ENCODE measurements at regions not wholly inside any gene's neighbourhood (a gene's known extent, or its start where the extent isn't known, plus 50 kb on each side); places are given as distances from the start of the nearest gene placed in this dataset.
"Not testable (repeated sequence)": the region's sequence is repeated elsewhere in the genome, so short reads cannot be mapped to it uniquely, and the experiment has no call there.

DNA sequence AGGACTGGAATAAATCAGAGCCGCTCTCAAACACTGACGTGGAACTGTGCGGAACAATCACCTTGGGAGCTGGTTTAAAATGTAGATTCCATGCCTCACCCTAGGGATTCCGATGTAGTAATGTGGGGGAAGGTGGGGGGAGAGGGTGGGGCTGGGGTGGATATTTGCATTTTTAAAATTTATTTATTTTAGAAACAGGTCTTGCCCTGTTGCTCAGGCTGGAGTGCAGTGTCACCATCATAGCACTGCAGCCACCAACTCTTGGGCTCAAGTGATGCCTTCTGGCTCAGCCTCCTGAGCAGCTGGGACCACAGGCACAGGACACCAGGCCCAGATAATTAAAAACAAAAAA lies 101.9 kb upstream of the SEC22B start:
- H3K36me3 ChIP-seq (ENCODE audit: control insufficient read depth in 2 of 2, insufficient read depth in 2 of 2, low read length in 1 of 2); H3K4me2 ChIP-seq (ENCODE audit: control insufficient read depth, insufficient read depth); H3K27me3 ChIP-seq (replicated peaks in 1 of 2; ENCODE audit: control insufficient read depth in 2 of 2, insufficient read depth in 2 of 2, low read length in 1 of 2); POLR2A ChIA-PET; SMC1A ChIA-PET (ENCODE audit: uncharacterized antibody, unreplicated experiment); in situ Hi-C loops (cut with MboI); intact Hi-C loops (cut with micrococcal nuclease; ENCODE audit: unreplicated experiment); H3K9me3 ChIP-seq (replicated peaks; ENCODE audit: control insufficient read depth, insufficient read depth, low read length); H3K4me1 ChIP-seq (ENCODE audit: control insufficient read depth, insufficient read depth, low read length); H3K79me2 ChIP-seq (ENCODE audit: control insufficient read depth, insufficient read depth, low read length); H3K27ac ChIP-seq (ENCODE audit: control insufficient read depth, insufficient read depth); H4K20me1 ChIP-seq (ENCODE audit: control insufficient read depth, insufficient read depth); FAIRE-seq; H2AFZ ChIP-seq (ENCODE audit: control insufficient read depth, low read depth, low read length); CTCF ChIA-PET; ATAC-seq; BruUV-seq (replicated peaks); DNase-seq (ENCODE audit: low read depth, low spot score); H3K4me3 ChIP-seq; H3K9ac ChIP-seq (ENCODE audit: control insufficient read depth, insufficient read depth, low read length); RAD21 ChIA-PET (ENCODE audit: unreplicated experiment): not testable (repeated sequence)
- WGBS (ENCODE audit: insufficient coverage, insufficient replicate concordance, low lambda C conversion rate, missing lambda C conversion rate), result no CpG with 5 or more reads among the region's 4 CpGs

GRCh38 chr1:120277428-120278258 lies 101.3 kb upstream of the SEC22B start:
- H3K27me3 ChIP-seq (replicated peaks in 1 of 2; ENCODE audit: control insufficient read depth in 2 of 2, insufficient read depth in 2 of 2, low read length in 1 of 2); H2AFZ ChIP-seq (ENCODE audit: control insufficient read depth, low read depth, low read length); SMC1A ChIA-PET (ENCODE audit: uncharacterized antibody, unreplicated experiment); H3K27ac ChIP-seq (ENCODE audit: control insufficient read depth, insufficient read depth); CTCF ChIA-PET; BruUV-seq (replicated peaks); DNase-seq (ENCODE audit: low read depth, low spot score); ATAC-seq; FAIRE-seq; in situ Hi-C loops (cut with MboI); H3K4me3 ChIP-seq; H3K9ac ChIP-seq (ENCODE audit: control insufficient read depth, insufficient read depth, low read length); intact Hi-C loops (cut with micrococcal nuclease; ENCODE audit: unreplicated experiment); H3K36me3 ChIP-seq (ENCODE audit: control insufficient read depth in 2 of 2, insufficient read depth in 2 of 2, low read length in 1 of 2); RAD21 ChIA-PET (ENCODE audit: unreplicated experiment); H3K79me2 ChIP-seq (ENCODE audit: control insufficient read depth, insufficient read depth, low read length); H3K4me1 ChIP-seq (ENCODE audit: control insufficient read depth, insufficient read depth, low read length); H3K9me3 ChIP-seq (replicated peaks; ENCODE audit: control insufficient read depth, insufficient read depth, low read length); H3K4me2 ChIP-seq (ENCODE audit: control insufficient read depth, insufficient read depth); POLR2A ChIA-PET; H4K20me1 ChIP-seq (ENCODE audit: control insufficient read depth, insufficient read depth): not testable (repeated sequence)
- no CpG with 5 or more reads among the region's 26 CpGs for whole genome bisulfite sequencing (ENCODE audit: insufficient coverage, insufficient replicate concordance, low lambda C conversion rate, missing lambda C conversion rate)

DNA sequence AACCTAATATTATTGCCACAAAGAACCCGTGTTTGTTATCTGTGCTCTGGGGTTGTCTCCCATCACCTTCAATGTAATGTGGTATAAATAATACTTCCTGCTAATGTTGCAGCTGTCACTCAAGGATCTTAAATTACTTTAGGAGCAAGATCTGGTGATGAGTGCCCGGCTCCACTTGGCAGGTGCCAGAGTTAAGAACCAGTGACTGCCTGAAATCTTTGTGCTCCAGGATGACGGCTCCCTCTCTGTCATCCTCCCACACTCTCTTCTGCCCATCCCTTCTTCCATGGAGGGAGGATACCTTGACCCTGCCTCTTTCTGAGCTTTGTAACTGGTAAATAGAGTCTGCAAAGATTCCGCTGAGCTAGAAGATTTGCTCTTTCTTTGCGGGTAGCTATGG lies 100.4 kb upstream of the SEC22B start:
- intact Hi-C loops (cut with micrococcal nuclease; ENCODE audit: unreplicated experiment); H3K4me3 ChIP-seq; CTCF ChIA-PET; DNase-seq (ENCODE audit: low read depth, low spot score); POLR2A ChIA-PET; H3K27ac ChIP-seq (ENCODE audit: control insufficient read depth, insufficient read depth); H3K27me3 ChIP-seq (replicated peaks in 1 of 2; ENCODE audit: control insufficient read depth in 2 of 2, insufficient read depth in 2 of 2, low read length in 1 of 2); H3K4me1 ChIP-seq (ENCODE audit: control insufficient read depth, insufficient read depth, low read length); in situ Hi-C loops (cut with MboI); H3K9me3 ChIP-seq (replicated peaks; ENCODE audit: control insufficient read depth, insufficient read depth, low read length); ATAC-seq; H3K9ac ChIP-seq (ENCODE audit: control insufficient read depth, insufficient read depth, low read length); H3K4me2 ChIP-seq (ENCODE audit: control insufficient read depth, insufficient read depth); H3K36me3 ChIP-seq (ENCODE audit: control insufficient read depth in 2 of 2, insufficient read depth in 2 of 2, low read length in 1 of 2); H2AFZ ChIP-seq (ENCODE audit: control insufficient read depth, low read depth, low read length); H4K20me1 ChIP-seq (ENCODE audit: control insufficient read depth, insufficient read depth); FAIRE-seq; RAD21 ChIA-PET (ENCODE audit: unreplicated experiment); H3K79me2 ChIP-seq (ENCODE audit: control insufficient read depth, insufficient read depth, low read length); SMC1A ChIA-PET (ENCODE audit: uncharacterized antibody, unreplicated experiment); BruUV-seq (replicated peaks): not testable (repeated sequence)
- WGBS (ENCODE audit: insufficient coverage, insufficient replicate concordance, low lambda C conversion rate, missing lambda C conversion rate), result no CpG with 5 or more reads among the region's 5 CpGs

DNA sequence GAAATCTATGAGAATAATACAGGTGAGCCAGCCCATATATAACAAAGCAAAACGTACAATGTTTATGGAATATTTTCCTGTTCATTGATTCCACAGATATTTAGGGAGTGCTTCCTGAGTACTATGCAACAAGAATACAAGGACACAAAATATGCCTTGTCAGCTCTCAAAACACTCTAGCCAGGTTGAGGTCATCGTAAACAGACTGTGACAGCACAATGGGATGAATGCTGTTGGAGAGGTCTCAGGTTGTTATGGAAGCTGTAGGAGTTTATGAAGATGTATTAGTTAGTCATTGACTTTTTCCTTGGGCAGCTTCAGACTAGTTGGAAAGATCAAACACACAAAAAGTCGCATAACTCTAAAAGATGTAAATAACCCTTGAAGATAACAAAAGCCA lies 98.1 kb upstream of the SEC22B start:
- H3K4me2 ChIP-seq (ENCODE audit: control insufficient read depth, insufficient read depth); H2AFZ ChIP-seq (ENCODE audit: control insufficient read depth, low read depth, low read length); H3K79me2 ChIP-seq (ENCODE audit: control insufficient read depth, insufficient read depth, low read length); H4K20me1 ChIP-seq (ENCODE audit: control insufficient read depth, insufficient read depth); H3K9me3 ChIP-seq (replicated peaks; ENCODE audit: control insufficient read depth, insufficient read depth, low read length); intact Hi-C loops (cut with micrococcal nuclease; ENCODE audit: unreplicated experiment); SMC1A ChIA-PET (ENCODE audit: uncharacterized antibody, unreplicated experiment); RAD21 ChIA-PET (ENCODE audit: unreplicated experiment); H3K36me3 ChIP-seq (ENCODE audit: control insufficient read depth in 2 of 2, insufficient read depth in 2 of 2, low read length in 1 of 2); CTCF ChIA-PET; H3K27ac ChIP-seq (ENCODE audit: control insufficient read depth, insufficient read depth); POLR2A ChIA-PET; FAIRE-seq; H3K4me1 ChIP-seq (ENCODE audit: control insufficient read depth, insufficient read depth, low read length); H3K4me3 ChIP-seq; H3K27me3 ChIP-seq (replicated peaks in 1 of 2; ENCODE audit: control insufficient read depth in 2 of 2, insufficient read depth in 2 of 2, low read length in 1 of 2); DNase-seq (ENCODE audit: low read depth, low spot score); in situ Hi-C loops (cut with MboI); H3K9ac ChIP-seq (ENCODE audit: control insufficient read depth, insufficient read depth, low read length); BruUV-seq (replicated peaks); ATAC-seq: not testable (repeated sequence)
- WGBS (ENCODE audit: insufficient coverage, insufficient replicate concordance, low lambda C conversion rate, missing lambda C conversion rate), result no CpG with 5 or more reads among the region's 3 CpGs
